ENCODE measurements at regions not wholly inside any gene's neighbourhood (a gene's known extent, or its start where the extent isn't known, plus 50 kb on each side); places are given as distances from the start of the nearest gene placed in this dataset.

- no peaks in the 10 kb centered on the region for H3K9me3 ChIP-seq
- TF ChIP-seq POLR2AphosphoS5 (IDR thresholded peaks at IDR 0.05) (no peak), EP300 (IDR thresholded peaks at IDR 0.05) (no peak), POLR2A (IDR thresholded peaks at IDR 0.05) (no peak)
- TF ChIP-seq, protein P1, sequence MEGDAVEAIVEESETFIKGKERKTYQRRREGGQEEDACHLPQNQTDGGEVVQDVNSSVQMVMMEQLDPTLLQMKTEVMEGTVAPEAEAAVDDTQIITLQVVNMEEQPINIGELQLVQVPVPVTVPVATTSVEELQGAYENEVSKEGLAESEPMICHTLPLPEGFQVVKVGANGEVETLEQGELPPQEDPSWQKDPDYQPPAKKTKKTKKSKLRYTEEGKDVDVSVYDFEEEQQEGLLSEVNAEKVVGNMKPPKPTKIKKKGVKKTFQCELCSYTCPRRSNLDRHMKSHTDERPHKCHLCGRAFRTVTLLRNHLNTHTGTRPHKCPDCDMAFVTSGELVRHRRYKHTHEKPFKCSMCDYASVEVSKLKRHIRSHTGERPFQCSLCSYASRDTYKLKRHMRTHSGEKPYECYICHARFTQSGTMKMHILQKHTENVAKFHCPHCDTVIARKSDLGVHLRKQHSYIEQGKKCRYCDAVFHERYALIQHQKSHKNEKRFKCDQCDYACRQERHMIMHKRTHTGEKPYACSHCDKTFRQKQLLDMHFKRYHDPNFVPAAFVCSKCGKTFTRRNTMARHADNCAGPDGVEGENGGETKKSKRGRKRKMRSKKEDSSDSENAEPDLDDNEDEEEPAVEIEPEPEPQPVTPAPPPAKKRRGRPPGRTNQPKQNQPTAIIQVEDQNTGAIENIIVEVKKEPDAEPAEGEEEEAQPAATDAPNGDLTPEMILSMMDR (IDR thresholded peaks at IDR 0.05), result no peak
- H3K4me3 ChIP-seq, result no peak overlapping the region
- no peak for ATAC-seq
- H3K36me3 ChIP-seq, result no peaks in the 10 kb centered on the region
- H3K27me3 ChIP-seq, result no peaks in the 10 kb centered on the region
- no peak overlapping the region for H3K27ac ChIP-seq
- no peaks in the 10 kb centered on the region for H3K4me1 ChIP-seq
- WGBS, 2 donors (ENCODE audit: low coverage in 1 of 2), result 91 to 100% methylated on average over 3 of the region's 4 CpGs
Measured at GRCh38 chr20:52840041-52840440, 132.1 kb upstream of the TSHZ2 start.

GRCh38 chr20:52838510-52839241 is 133.5 kb upstream of the TSHZ2 start:
- WGBS, 2 donors (ENCODE audit: low coverage in 1 of 2), result 33 to 47% methylated on average over 2 of the region's 2 CpGs
- Histone ChIP-seq H3K9me3 (no peaks in the 10 kb centered on the region), H3K27ac (no peak overlapping the region), H3K4me1 (no peaks in the 10 kb centered on the region), H3K36me3 (no peaks in the 10 kb centered on the region), H3K4me3 (no peak overlapping the region), H3K27me3 (no peaks in the 10 kb centered on the region)
- TF ChIP-seq EP300 (IDR thresholded peaks at IDR 0.05) (no peak), POLR2A (IDR thresholded peaks at IDR 0.05) (no peak), POLR2AphosphoS5 (IDR thresholded peaks at IDR 0.05) (no peak)
- TF ChIP-seq, protein P1 (IDR thresholded peaks at IDR 0.05), result no peak
- no peak for ATAC-seq

GRCh38 chr20:52837378-52837777 is 134.8 kb upstream of the TSHZ2 start:
- Histone ChIP-seq H3K4me1 (no peaks in the 10 kb centered on the region), H3K36me3 (no peaks in the 10 kb centered on the region), H3K4me3 (no peak overlapping the region), H3K27me3 (no peaks in the 10 kb centered on the region), H3K9me3 (no peaks in the 10 kb centered on the region), H3K27ac (no peak overlapping the region)
- 54 to 67% methylated on average over 4 of the region's 4 CpGs for WGBS, 2 donors (ENCODE audit: low coverage in 1 of 2)
- no peak for TF ChIP-seq EP300 (IDR thresholded peaks at IDR 0.05)
- TF ChIP-seq, protein P1 (IDR thresholded peaks at IDR 0.05), result no peak
- TF ChIP-seq POLR2AphosphoS5 (IDR thresholded peaks at IDR 0.05), result no peak
- no peak for TF ChIP-seq POLR2A (IDR thresholded peaks at IDR 0.05)
- no peak for ATAC-seq

DNA sequence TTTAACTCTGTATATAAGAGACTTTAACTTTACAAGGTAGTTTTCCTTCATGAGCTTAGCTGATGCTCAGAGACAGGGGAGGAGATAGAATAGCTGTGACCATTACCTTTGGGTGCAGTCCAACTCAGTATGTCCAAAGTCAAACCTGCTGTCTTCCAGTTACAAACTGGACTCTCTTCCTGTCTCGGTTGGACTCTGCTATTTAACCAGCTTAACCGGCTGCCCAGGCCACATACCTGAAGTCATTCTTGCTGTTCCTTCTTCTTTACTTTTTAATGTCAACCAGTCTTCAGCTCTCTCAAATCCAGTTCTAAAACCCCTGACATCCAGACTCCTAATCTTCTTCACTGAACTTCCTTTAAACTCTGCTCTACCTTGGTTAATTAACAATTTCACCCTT is 138.3 kb upstream of the TSHZ2 start:
- whole genome bisulfite sequencing, 2 donors (ENCODE audit: low coverage in 1 of 2), result 88 to 90% methylated on average over 2 of the region's 2 CpGs

More for the DNA sequence above, 138.3 kb upstream of the TSHZ2 start:
- Histone ChIP-seq H3K4me1 (no peaks in the 10 kb centered on the region), H3K4me3 (no peak overlapping the region), H3K36me3 (no peaks in the 10 kb centered on the region), H3K9me3 (peaks cover 0 to 17% (median 0%) of the 10 kb centered on the region in 3 donors), H3K27ac (no peak overlapping the region), H3K27me3 (no peaks in the 10 kb centered on the region)
- TF ChIP-seq EP300 (IDR thresholded peaks at IDR 0.05) (no peak), POLR2AphosphoS5 (IDR thresholded peaks at IDR 0.05) (no peak), POLR2A (IDR thresholded peaks at IDR 0.05) (no peak)
- TF ChIP-seq, protein P1 (IDR thresholded peaks at IDR 0.05), result no peak
- ATAC-seq, result no peak

All from gastroesophageal sphincter (tissue), 4 donors.